GM15510 (cell line): ENCODE measurements at regions not wholly inside any gene's neighbourhood (a gene's known extent, or its start where the extent isn't known, plus 50 kb on each side); places are given as distances from the start of the nearest gene placed in this dataset.

Source experiments
- POLR2A ChIP-seq: IDR thresholded peaks from 3 replicates; pipeline ENCODE4 v1.6.1; 2011; ENCODE audit warnings: borderline replicate concordance; ENCODE audit not compliant: insufficient read length; ENCODE audit errors: extremely low read depth

GRCh38 chr13:50485979-50486935 is 357.2 kb downstream of the DLEU7 start:
- no peak for TF ChIP-seq POLR2A

GRCh38 chr13:50493683-50494082 is 349.8 kb downstream of the DLEU7 start:
- TF ChIP-seq POLR2A = no peak

- TF ChIP-seq POLR2A = no peak
Measured at GRCh38 chr13:50494138-50494537, 349.4 kb downstream of the DLEU7 start.

GRCh38 chr13:50509167-50509566 is 334.3 kb downstream of the DLEU7 start:
- no peak for TF ChIP-seq POLR2A

GRCh38 chr13:50509771-50510441 is 333.6 kb downstream of the DLEU7 start:
- TF ChIP-seq POLR2A = no peak

- TF ChIP-seq POLR2A = no peak
Measured at GRCh38 chr13:50511877-50512341, 331.6 kb downstream of the DLEU7 start.

- TF ChIP-seq POLR2A = no peak
Measured at GRCh38 chr13:50512474-50513299, 330.8 kb downstream of the DLEU7 start.

GRCh38 chr13:50513300-50513877 is 330.1 kb downstream of the DLEU7 start:
- TF ChIP-seq POLR2A = no peak

- TF ChIP-seq POLR2A = no peak
Measured at GRCh38 chr13:50514249-50514648, 329.2 kb downstream of the DLEU7 start.

GRCh38 chr13:50518131-50518530 is 325.4 kb downstream of the DLEU7 start:
- no peak for TF ChIP-seq POLR2A

GRCh38 chr13:50518781-50519201 is 324.7 kb downstream of the DLEU7 start:
- TF ChIP-seq POLR2A = no peak

GRCh38 chr13:50519866-50520265 is 323.6 kb downstream of the DLEU7 start:
- TF ChIP-seq POLR2A = no peak

GRCh38 chr13:50521006-50521830 is 322.3 kb downstream of the DLEU7 start:
- TF ChIP-seq POLR2A = no peak

- no peak for TF ChIP-seq POLR2A
Measured at GRCh38 chr13:50521831-50522149, 321.7 kb downstream of the DLEU7 start.
